HG02885 (cell line): ENCODE measurements at regions not wholly inside any gene's neighbourhood (a gene's known extent, or its start where the extent isn't known, plus 50 kb on each side); places are given as distances from the start of the nearest gene placed in this dataset.
"Not testable (repeated sequence)": the region's sequence is repeated elsewhere in the genome, so short reads cannot be mapped to it uniquely, and the experiment has no call there.

Experiments used
- ATAC-seq: cut with Tn5 transposase; IDR thresholded peaks from one replicate; pipeline ENCODE4 v1.9.1; 2021; ENCODE audit warnings: mild to moderate bottlenecking; ENCODE audit not compliant: unreplicated experiment, poor library complexity

- no peak for ATAC-seq
These were observed 131.0 kb upstream of the RUNX1 start for GRCh38 chr21:35179990-35180540.

DNA sequence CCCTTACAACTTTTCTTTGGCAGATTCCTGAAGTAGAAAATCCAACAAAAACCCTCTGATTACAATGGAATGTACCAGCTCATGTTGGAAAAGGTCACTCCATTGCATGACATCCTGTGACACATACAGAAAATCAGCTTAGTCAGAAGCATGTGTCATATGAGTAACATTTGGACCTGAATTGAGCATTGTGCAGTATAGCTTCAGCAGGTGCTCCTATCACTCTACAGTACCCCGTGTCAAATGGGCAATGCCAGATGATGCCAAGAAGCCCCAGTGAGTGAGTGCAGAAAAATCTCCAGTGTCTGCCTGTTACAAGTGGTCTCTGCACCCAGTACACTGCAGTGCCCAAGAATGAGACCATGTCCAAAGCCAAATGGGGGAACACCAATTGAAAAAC lies 129.7 kb upstream of the RUNX1 start:
- no peak for ATAC-seq

- no peak for ATAC-seq
These were observed 129.0 kb upstream of the RUNX1 start for GRCh38 chr21:35178098-35178497.

DNA sequence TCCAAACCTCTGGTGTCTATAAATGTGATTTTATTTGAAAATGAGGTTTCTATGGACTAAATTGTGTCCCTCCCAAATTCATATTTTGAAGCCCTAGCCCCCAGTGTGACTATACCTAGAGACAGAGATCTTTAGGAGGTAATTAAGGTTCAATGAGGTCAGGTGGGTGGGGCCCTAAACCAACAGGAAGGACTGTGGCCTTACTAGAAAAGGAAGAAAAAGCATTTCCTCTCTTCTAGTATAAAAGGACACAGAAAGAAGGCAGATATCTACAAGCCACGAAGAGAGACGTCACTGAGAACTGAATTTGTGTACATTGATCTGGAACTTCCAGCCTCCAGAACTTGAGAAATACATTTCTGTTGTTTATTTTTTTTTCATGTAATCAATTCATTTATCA lies 123.1 kb upstream of the RUNX1 start:
- ATAC-seq, result no peak

- ATAC-seq, result no peak
These were observed 122.3 kb upstream of the RUNX1 start for GRCh38 chr21:35171385-35171784.

GRCh38 chr21:35170818-35171217 lies 121.7 kb upstream of the RUNX1 start:
- no peak for ATAC-seq

GRCh38 chr21:35170244-35170643 lies 121.1 kb upstream of the RUNX1 start:
- no peak for ATAC-seq

DNA sequence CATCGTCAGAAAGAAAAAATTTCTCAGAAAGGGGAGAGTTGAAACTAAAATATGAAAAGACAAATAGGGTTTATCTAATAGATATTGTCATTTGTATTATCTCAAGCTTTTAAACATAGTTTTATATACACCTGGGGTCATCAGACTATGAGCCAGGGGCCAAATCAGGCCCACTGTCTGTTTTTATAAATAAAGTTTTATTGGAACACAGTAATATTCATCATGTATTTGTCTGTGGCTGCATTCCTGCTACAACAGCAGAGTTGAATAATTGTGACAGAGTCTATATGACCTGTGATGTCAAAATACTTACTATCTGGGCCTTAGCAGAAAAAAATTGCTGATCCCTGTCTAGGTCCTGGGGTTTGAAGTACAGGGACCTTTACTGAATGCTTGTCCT lies 120.5 kb upstream of the RUNX1 start:
- no peak for ATAC-seq

GRCh38 chr21:35168735-35169134 lies 119.6 kb upstream of the RUNX1 start:
- no peak for ATAC-seq

GRCh38 chr21:35164971-35165483 lies 115.9 kb upstream of the RUNX1 start:
- no peak for ATAC-seq

GRCh38 chr21:35164380-35164779 lies 115.3 kb upstream of the RUNX1 start:
- no peak for ATAC-seq

DNA sequence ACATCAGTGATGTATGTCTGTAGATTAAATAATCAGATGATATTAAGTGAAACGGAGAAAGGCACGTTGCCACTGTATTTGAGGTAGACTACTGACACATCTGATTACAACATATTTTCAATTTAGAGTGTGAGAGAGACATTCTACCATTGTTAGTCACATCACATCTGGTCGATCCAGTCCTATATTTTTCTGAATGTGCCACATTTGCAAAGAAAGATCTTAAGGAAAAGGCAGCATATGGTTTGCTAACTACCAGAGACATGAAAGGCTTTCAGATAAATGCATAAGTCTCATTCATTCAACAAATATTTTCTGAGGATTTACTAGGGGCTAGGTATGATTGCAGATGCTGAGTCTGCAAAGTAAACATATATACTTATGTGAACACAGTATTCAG lies 114.3 kb upstream of the RUNX1 start:
- no peak for ATAC-seq

DNA sequence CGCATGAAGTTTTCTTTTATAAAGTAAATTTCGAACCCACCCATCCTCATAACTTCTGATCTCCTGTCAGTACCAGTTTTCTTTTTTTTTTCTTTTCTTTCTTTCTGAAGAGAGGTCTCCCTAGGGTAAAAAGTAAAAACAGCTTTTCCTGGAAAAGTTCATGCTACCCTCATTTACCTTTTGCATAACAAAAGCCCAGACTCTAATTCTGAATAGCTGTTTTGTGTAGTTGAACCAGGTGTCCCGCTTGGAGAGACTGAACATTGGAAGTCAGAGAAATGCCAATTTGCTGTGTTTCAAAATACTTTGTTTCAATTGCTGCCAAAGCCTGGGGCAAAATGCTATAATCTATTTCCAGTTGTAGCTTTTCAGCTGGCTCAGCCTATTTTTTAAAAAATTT lies 113.7 kb upstream of the RUNX1 start:
- ATAC-seq, result no peak

GRCh38 chr21:35159881-35160280 lies 110.8 kb upstream of the RUNX1 start:
- no peak for ATAC-seq

DNA sequence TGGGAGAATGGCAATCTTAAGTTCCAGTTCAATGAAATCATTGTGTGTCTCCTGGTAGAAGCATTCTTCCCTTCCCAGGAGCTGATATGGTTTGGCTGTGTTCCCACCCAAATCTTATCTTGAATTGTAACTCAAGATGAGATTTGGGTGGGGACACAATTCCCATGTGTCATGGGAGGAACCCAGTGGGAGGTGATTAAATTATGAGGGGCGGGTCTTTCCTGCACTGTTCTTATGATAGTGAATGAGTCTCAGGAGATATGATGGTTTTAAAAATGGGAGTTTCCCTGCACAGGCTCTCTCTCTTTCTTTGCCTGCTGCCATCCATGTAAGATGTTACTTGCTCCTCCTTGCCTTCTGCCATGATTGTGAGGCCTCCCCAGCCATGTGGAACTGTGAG lies 108.3 kb upstream of the RUNX1 start:
- ATAC-seq, result not testable (repeated sequence)

DNA sequence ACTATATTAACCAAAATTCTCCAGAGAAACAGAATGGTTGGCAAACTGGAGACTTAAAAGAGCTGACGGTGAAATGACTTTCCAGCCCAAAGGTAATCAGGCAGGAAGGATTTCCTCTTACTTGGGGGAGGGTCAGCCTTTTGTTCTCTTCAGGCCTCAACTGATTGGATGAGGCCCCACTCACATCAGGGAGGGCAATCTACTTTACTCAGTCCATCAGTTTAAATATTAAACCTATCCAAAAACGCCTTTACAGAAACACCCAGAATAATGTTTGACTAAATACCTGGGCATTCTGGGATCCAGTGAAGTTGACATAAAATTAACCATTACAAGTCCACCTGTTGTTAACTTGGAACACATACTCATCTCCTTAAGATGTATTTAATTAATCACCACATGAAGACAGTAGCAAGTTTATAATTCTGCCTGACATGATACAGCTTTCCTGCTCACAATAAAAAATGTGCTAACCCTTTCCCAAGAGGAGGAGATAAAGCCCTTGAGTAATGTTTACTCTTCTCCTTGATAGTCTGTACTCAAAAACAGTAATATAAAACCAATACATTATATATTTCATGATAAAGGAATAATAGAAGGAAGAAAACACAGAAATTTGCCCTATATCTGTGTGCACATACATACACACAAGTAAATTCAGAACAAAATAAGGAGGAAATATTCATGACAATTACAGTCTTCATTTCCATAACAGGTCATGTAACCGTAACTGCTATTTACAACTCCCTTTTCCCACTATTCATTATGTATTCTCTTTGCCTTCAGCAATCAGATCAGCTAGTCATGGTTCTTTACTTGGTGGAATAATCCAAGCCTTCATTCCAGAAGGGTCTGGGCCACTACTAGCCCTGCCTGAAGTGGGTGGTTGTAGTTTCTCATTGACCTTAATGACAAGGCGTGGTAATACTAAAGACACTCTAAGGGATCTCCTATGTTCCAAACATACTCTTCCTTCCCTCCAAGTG lies 107.5 kb upstream of the RUNX1 start:
- ATAC-seq, result no peak

GRCh38 chr21:35154788-35155187 lies 105.7 kb upstream of the RUNX1 start:
- no peak for ATAC-seq

DNA sequence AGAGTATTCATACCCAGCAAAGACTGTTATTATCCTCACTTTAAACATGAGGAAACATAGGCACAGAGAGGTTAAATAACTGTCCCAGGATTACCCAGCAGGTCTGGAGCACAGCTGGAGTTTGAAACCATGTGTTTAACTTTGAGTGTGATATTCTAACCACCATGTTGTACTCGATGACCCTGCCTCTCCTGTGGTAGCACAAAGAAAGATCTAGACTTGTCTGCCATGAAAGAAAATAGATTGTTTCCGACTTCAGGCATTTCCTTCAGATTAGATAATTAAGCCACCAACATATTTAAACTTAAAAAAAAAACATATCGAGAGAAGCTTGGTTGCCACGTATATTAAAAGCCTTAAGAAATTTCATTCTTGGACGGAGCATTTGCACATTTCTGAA lies 104.6 kb upstream of the RUNX1 start:
- no peak for ATAC-seq

- no peak for ATAC-seq
These were observed 101.6 kb upstream of the RUNX1 start for GRCh38 chr21:35150562-35151226.

- no peak for ATAC-seq
These were observed 100.6 kb upstream of the RUNX1 start for GRCh38 chr21:35149698-35150097.

DNA sequence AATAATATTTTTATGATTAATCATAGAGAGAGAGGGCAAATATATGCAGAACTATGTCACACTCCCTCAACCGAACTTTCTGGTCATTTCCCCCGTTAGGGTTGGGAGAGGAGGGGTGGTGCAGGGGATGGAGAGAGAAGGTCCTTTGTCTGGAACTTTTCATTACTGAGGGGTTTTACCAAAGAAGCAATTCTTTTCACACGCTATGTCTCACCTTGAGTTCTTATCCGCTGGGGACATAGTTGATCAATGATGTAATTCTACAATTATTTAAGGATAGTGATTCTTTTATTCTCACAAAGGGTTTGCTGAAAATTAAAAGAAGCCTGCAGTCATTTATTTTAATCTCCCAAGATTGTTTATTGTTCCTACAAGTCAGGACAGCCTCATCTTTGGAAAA lies 98.3 kb upstream of the RUNX1 start:
- ATAC-seq, result no peak
